HAP-1 (cell line): ENCODE measurements at regions not wholly inside any gene's neighbourhood (a gene's known extent, or its start where the extent isn't known, plus 50 kb on each side); places are given as distances from the start of the nearest gene placed in this dataset.
"Not testable (repeated sequence)": the region's sequence is repeated elsewhere in the genome, so short reads cannot be mapped to it uniquely, and the experiment has no call there.

Source experiments
- DNase-seq, 2 experiments: peaks; one replicate each; pipeline ENCODE4 v3.0.0-alpha.2; 2016 to 2020; ENCODE audit warnings: low spot score in 2 of 2
- H3K27me3 ChIP-seq: fragments of 250-450 bp; sonication (Bioruptor Pico); 2 replicates; pipeline ENCODE4 v1.5.1; 2020; ENCODE audit warnings: low read depth, mild to moderate bottlenecking, moderate library complexity
- H3K36me3 ChIP-seq: fragments of 250-450 bp; sonication (Bioruptor Pico); replicated peaks from 2 replicates; pipeline ENCODE4 v1.5.1; 2020; ENCODE audit warnings: mild to moderate bottlenecking
- H3K4me1 ChIP-seq: fragments of 250-450 bp; sonication (Bioruptor Pico); 2 replicates; pipeline ENCODE4 v1.5.1; 2020; ENCODE audit warnings: mild to moderate bottlenecking
- H3K4me3 ChIP-seq: fragments of 250-450 bp; sonication (Bioruptor Pico); 2 replicates; pipeline ENCODE4 v1.5.1; 2020; ENCODE audit warnings: mild to moderate bottlenecking, moderate library complexity
- H3K9me3 ChIP-seq: fragments of 250-450 bp; sonication (Bioruptor Pico); 2 replicates; pipeline ENCODE4 v1.5.1; 2020; ENCODE audit warnings: mild to moderate bottlenecking, moderate library complexity
- in situ Hi-C: fragments of 300-500 bp; cut with MboI; formaldehyde crosslinking; loops from 3 replicates; pipeline ENCODE4 v1.14.3; 2020; ENCODE audit warnings: low sequenced_read_pairs, inconsistent platforms, mixed read lengths

DNA sequence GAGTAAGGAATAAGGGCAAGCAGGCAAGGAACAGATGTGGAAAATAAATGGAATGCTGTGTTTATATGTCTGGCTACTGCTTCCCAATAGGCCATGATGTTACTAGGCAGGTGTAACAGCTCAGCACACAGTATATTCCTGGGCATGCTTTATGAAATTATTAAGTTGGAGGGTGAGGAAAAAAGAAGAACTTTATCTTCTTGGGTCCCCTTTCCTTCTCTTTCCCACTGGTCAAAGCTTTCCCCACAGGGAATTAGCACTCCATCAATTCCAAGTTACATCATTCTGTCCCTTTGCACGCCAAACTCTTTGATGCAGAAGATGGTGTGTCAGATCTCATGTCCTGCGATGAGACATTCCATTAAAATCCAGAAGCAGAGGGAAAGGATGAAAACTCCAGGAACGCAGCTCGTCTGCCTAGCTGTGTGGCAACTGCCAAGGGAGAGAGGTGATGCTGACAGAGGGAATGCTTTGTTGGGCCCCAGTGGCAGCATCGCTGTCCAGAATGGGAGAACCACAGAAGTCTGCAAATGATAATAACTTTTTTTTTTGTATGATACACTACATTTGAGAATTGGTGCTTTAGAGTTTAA lies 447.3 kb upstream of the ARRDC3 start:
- in situ Hi-C loops, result no loop called here
- no peak for DNase-seq
- Histone ChIP-seq H3K27me3 (no peaks in the 10 kb centered on the region), H3K4me1 (no peaks in the 10 kb centered on the region), H3K9me3 (no peaks in the 10 kb centered on the region), H3K36me3 (no peaks in the 10 kb centered on the region), H3K4me3 (no peak overlapping the region)

GRCh38 chr5:91825618-91826017 lies 442.5 kb upstream of the ARRDC3 start:
- in situ Hi-C loops, result no loop called here
- H3K27me3 ChIP-seq, result no peaks in the 10 kb centered on the region
- no peaks in the 10 kb centered on the region for H3K36me3 ChIP-seq
- no peak overlapping the region for H3K4me3 ChIP-seq
- H3K9me3 ChIP-seq, result no peaks in the 10 kb centered on the region
- H3K4me1 ChIP-seq, result no peaks in the 10 kb centered on the region
- no peak for DNase-seq

GRCh38 chr5:91824406-91824805 lies 441.3 kb upstream of the ARRDC3 start:
- no peaks in the 10 kb centered on the region for H3K9me3 ChIP-seq
- H3K36me3 ChIP-seq, result no peaks in the 10 kb centered on the region
- H3K27me3 ChIP-seq, result no peaks in the 10 kb centered on the region
- H3K4me3 ChIP-seq, result no peak overlapping the region
- no peaks in the 10 kb centered on the region for H3K4me1 ChIP-seq
- in situ Hi-C loops, result no loop called here
- no peak for DNase-seq

DNA sequence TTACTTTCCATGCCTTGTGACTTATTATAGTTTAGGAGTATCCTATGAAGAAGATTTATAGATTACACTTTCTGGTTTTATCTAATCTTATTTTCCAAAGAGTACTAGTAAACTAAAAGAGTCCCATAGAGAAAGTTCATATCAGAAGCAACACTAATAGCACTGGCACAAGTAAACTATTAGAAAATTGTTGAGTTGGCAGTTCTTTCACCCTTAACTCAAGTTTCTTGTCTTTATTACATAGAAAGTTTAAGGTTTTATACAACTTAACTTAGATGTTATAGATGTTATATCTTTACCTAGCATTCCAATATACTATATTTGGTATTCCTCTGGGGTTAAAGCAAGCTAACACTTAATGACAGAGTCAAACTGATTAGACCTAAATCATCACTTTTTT lies 437.8 kb upstream of the ARRDC3 start:
- Histone ChIP-seq H3K4me1 (no peaks in the 10 kb centered on the region), H3K4me3 (no peak overlapping the region), H3K9me3 (no peaks in the 10 kb centered on the region), H3K27me3 (no peaks in the 10 kb centered on the region), H3K36me3 (no peaks in the 10 kb centered on the region)
- in situ Hi-C loops, result no loop called here
- no peak for DNase-seq

GRCh38 chr5:91816681-91817080 lies 433.6 kb upstream of the ARRDC3 start:
- no peaks in the 10 kb centered on the region for H3K9me3 ChIP-seq
- no peaks in the 10 kb centered on the region for H3K36me3 ChIP-seq
- in situ Hi-C loops, result no loop called here
- no peaks in the 10 kb centered on the region for H3K4me1 ChIP-seq
- DNase-seq, result no peak
- no peak overlapping the region for H3K4me3 ChIP-seq
- H3K27me3 ChIP-seq, result no peaks in the 10 kb centered on the region

DNA sequence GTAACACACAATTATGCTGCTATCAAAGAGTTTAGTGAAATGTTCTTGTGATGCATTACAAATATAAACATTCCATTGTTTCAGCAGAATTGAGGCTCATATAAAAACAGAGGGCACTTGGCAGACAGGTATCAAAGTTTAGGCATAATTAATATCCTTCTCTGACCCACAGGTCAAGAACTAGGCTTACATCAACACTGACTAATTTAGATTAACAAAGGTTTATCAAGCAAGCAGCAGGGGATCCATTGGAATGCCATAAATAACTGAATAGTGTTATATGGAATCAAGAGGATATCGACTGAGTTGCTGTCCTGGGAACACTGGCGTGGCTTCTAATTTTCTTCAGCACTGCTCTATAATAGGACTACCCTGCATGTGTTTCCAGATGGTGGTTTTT lies 414.5 kb upstream of the ARRDC3 start:
- Histone ChIP-seq H3K9me3 (no peaks in the 10 kb centered on the region), H3K27me3 (no peaks in the 10 kb centered on the region), H3K4me3 (no peak overlapping the region), H3K36me3 (no peaks in the 10 kb centered on the region), H3K4me1 (no peaks in the 10 kb centered on the region)
- no peak for DNase-seq
- in situ Hi-C loops, result no loop called here

GRCh38 chr5:91794856-91795548 lies 411.9 kb upstream of the ARRDC3 start:
- Histone ChIP-seq H3K27me3 (no peaks in the 10 kb centered on the region), H3K9me3 (no peaks in the 10 kb centered on the region), H3K36me3 (no peaks in the 10 kb centered on the region), H3K4me3 (no peak overlapping the region), H3K4me1 (no peaks in the 10 kb centered on the region)
- DNase-seq, result no peak
- in situ Hi-C loops, result no loop called here

GRCh38 chr5:91794455-91794854 lies 411.3 kb upstream of the ARRDC3 start:
- no peaks in the 10 kb centered on the region for H3K36me3 ChIP-seq
- no peak for DNase-seq
- no peaks in the 10 kb centered on the region for H3K9me3 ChIP-seq
- no peaks in the 10 kb centered on the region for H3K27me3 ChIP-seq
- in situ Hi-C loops, result no loop called here
- no peaks in the 10 kb centered on the region for H3K4me1 ChIP-seq
- no peak overlapping the region for H3K4me3 ChIP-seq

- no peak overlapping the region for H3K4me3 ChIP-seq
- DNase-seq, result no peak
- H3K36me3 ChIP-seq, result no peaks in the 10 kb centered on the region
- in situ Hi-C loops, result no loop called here
- no peaks in the 10 kb centered on the region for H3K4me1 ChIP-seq
- no peaks in the 10 kb centered on the region for H3K27me3 ChIP-seq
- no peaks in the 10 kb centered on the region for H3K9me3 ChIP-seq
These were observed 404.6 kb upstream of the ARRDC3 start for GRCh38 chr5:91787718-91788117.

DNA sequence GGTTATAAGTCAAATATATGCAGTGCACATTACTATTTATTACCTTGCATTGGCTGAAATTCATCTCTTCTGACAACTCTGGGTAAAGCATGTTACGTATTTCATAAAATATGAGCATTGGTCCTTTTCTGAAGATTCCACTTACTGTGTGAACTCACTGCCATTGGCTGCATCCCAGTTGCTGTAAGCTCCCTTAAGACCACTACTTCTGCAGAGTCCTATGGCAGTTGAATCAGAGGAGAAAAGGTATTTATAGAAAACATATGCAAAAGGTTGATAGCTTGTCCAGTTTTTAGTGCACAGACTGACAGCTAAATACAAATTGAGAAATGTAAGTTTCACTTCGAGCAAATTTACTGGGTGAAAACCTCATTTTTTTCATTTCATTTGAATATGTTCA lies 394.6 kb upstream of the ARRDC3 start:
- no peaks in the 10 kb centered on the region for H3K9me3 ChIP-seq
- in situ Hi-C loops, result no loop called here

DNA sequence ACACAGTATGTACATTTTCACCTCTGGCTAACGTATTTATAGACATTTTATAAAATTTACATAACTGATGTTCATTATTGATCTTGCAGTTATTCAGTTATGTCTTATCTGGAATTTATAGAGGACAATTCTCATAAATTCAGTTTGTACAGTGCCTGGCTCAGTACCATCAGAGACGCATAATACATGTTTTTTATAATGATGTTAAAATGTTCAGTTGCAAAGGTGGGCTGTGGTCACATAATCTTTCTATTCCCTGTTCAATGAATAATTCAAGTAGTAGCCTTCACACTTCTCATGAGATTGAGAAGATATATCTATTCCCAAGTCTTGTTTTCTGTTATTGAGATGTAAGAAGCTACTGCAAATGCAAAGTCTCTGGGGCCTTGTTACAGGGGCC lies 393.1 kb upstream of the ARRDC3 start:
- no peaks in the 10 kb centered on the region for H3K27me3 ChIP-seq
- no peak overlapping the region for H3K4me3 ChIP-seq
- in situ Hi-C loops, result no loop called here
- H3K36me3 ChIP-seq, result no peaks in the 10 kb centered on the region
- no peaks in the 10 kb centered on the region for H3K4me1 ChIP-seq
- no peaks in the 10 kb centered on the region for H3K9me3 ChIP-seq
- DNase-seq, result no peak

More for the DNA sequence above, 394.6 kb upstream of the ARRDC3 start:
- Histone ChIP-seq H3K36me3 (no peaks in the 10 kb centered on the region), H3K27me3 (no peaks in the 10 kb centered on the region; the same call in 1 of the 2 replicates), H3K4me1 (no peaks in the 10 kb centered on the region), H3K4me3 (no peak overlapping the region)
- DNase-seq, result no peak

GRCh38 chr5:91770400-91770799 lies 387.3 kb upstream of the ARRDC3 start:
- Histone ChIP-seq H3K27me3 (no peaks in the 10 kb centered on the region), H3K4me3 (no peak overlapping the region), H3K36me3 (no peaks in the 10 kb centered on the region), H3K9me3 (no peaks in the 10 kb centered on the region), H3K4me1 (no peaks in the 10 kb centered on the region)
- no peak for DNase-seq
- in situ Hi-C loops, result no loop called here

DNA sequence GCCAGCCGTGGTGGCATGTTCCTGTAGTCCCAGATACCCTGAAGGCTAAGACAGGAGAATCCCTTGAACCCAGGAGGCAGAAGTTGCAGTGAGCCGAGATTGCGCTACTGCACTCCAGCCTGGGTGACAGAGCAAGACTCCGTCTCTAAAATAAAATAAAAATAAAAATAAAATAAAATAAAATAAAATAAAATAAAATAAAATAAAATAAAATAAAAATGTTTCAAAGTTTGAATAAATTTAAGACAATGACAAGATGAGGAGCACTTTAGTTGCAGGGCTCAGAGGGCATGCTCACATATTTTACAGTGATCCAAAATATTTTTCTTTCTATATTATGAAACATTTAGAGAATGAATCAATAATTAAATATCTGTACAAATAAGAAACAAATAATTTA lies 374.3 kb upstream of the ARRDC3 start:
- H3K36me3 ChIP-seq, H3K4me3 ChIP-seq, DNase-seq, H3K9me3 ChIP-seq, H3K27me3 ChIP-seq, in situ Hi-C loops, H3K4me1 ChIP-seq: not testable (repeated sequence)

GRCh38 chr5:91754990-91755389 lies 371.9 kb upstream of the ARRDC3 start:
- in situ Hi-C loops, result no loop called here
- Histone ChIP-seq H3K36me3 (no peaks in the 10 kb centered on the region), H3K27me3 (no peaks in the 10 kb centered on the region)

GRCh38 chr5:91744470-91744869 lies 361.4 kb upstream of the ARRDC3 start:
- H3K9me3 ChIP-seq, H3K36me3 ChIP-seq, H3K27me3 ChIP-seq, H3K4me3 ChIP-seq, H3K4me1 ChIP-seq, DNase-seq, in situ Hi-C loops: not testable (repeated sequence)

More at GRCh38 chr5:91754990-91755389, 371.9 kb upstream of the ARRDC3 start:
- no peak for DNase-seq
- no peaks in the 10 kb centered on the region for H3K9me3 ChIP-seq
- peaks cover 7% of the 10 kb centered on the region for H3K4me1 ChIP-seq
- no peak overlapping the region for H3K4me3 ChIP-seq
